Bronchial epithelial cell (primary cell): ENCODE measurements at regions not wholly inside any gene's neighbourhood (a gene's known extent, or its start where the extent isn't known, plus 50 kb on each side); places are given as distances from the start of the nearest gene placed in this dataset.
A peak's percentile ranks its signal among the peaks of the same experiment; 100 is the strongest.

Experiments used
- DNase-seq: peaks from one replicate; pipeline ENCODE4 v3.0.0-alpha.2; 2010; ENCODE audit warnings: low read depth
- FAIRE-seq: peaks from 2 replicates; lab custom pipeline; 2011; peaks lifted over from hg19 to GRCh38; lab: Jason Lieb, UNC
- H3K27me3 ChIP-seq: 2 replicates; pipeline ENCODE4 v1.5.1; 2011; ENCODE audit warnings: low read length; ENCODE audit not compliant: control insufficient read depth, insufficient read depth
- H3K36me3 ChIP-seq: 2 replicates; pipeline ENCODE4 v1.5.1; 2011; ENCODE audit warnings: low read length; ENCODE audit not compliant: control insufficient read depth, insufficient read depth
- H3K4me3 ChIP-seq: 2 replicates; pipeline ENCODE4 v1.5.1; 2011; ENCODE audit warnings: mild to moderate bottlenecking, low read depth, low read length, control low read depth
- TF ChIP-seq, protein P1 (sequence below): IDR thresholded peaks from 2 replicates; pipeline ENCODE4 v1.5.1; 2011; ENCODE audit warnings: mild to moderate bottlenecking, moderate library complexity, low read length, control low read depth, inconsistent platforms; ENCODE audit not compliant: insufficient read depth, severe bottlenecking

DNA sequence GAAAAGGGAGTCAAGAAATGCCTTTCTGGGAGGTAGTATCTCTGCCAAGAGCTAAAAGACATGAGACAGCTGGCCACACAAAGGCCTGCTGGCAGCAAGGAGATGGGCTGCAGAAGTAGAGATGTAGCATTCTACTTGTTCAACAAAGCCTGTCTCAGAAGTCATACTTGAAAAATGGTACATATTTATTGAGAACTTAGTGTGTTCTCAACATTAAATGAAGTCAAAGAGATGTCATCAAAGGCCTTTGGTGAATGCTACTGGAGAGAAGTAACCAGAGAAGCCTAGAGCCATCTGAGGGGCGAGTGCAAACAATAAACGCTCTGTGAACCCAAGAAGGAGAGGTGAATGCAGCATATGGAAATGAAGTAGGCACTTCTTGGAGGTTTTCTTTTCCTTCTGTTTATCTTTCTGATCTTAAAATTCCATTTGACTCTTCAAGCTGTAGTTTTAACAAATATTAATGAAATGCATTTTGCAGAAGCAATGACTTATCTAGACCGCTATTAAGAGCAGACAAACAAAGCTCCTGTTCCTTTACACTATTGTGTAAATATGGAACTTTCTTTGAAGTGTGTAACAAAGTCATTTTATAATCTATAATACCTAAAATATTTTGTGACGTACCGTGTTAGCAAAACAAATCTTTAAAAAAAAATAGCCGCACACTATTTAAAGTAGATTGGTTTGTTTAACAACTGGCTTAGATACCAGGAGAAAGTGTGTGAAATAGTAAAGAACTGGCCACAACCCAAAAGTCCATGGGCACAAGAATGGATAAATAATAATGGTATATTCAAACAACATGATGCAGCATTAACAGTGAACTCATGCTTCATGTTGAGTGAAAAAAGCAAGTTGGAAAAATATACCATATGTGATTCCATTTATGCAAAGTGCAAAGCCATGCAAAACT, 70.2 kb downstream of the ZNF608 start:
- FAIRE-seq (peak; percentile 13), DNase-seq (no peak)
- H3K36me3 ChIP-seq = no peaks in the 10 kb centered on the region
- TF ChIP-seq, protein P1, sequence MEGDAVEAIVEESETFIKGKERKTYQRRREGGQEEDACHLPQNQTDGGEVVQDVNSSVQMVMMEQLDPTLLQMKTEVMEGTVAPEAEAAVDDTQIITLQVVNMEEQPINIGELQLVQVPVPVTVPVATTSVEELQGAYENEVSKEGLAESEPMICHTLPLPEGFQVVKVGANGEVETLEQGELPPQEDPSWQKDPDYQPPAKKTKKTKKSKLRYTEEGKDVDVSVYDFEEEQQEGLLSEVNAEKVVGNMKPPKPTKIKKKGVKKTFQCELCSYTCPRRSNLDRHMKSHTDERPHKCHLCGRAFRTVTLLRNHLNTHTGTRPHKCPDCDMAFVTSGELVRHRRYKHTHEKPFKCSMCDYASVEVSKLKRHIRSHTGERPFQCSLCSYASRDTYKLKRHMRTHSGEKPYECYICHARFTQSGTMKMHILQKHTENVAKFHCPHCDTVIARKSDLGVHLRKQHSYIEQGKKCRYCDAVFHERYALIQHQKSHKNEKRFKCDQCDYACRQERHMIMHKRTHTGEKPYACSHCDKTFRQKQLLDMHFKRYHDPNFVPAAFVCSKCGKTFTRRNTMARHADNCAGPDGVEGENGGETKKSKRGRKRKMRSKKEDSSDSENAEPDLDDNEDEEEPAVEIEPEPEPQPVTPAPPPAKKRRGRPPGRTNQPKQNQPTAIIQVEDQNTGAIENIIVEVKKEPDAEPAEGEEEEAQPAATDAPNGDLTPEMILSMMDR = no peak
- H3K4me3 ChIP-seq = no peak overlapping the region
- H3K27me3 ChIP-seq = no peaks in the 10 kb centered on the region

DNA sequence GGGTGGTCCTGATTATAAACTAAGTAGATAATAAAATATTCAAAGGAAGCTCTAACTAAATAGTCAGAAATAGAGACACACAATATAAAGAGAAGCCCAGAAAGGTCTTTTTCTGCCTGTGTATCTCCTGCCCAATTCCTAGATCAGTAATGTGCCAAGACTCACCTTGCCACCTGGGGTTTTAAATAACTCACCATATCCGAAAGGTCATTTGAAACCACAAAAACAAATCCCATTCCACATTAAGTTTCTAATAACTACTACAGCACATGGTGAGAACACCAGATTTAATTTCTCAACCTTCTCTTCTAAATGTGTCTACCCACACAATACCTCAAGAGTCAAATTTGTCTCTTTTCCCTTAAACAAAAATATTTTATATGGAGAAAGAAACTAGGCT, 75.2 kb downstream of the ZNF608 start:
- H3K4me3 ChIP-seq = no peak overlapping the region
- no peaks in the 10 kb centered on the region for H3K36me3 ChIP-seq
- TF ChIP-seq, protein P1 = no peak
- FAIRE-seq (no peak), DNase-seq (no peak)
- no peaks in the 10 kb centered on the region for H3K27me3 ChIP-seq

DNA sequence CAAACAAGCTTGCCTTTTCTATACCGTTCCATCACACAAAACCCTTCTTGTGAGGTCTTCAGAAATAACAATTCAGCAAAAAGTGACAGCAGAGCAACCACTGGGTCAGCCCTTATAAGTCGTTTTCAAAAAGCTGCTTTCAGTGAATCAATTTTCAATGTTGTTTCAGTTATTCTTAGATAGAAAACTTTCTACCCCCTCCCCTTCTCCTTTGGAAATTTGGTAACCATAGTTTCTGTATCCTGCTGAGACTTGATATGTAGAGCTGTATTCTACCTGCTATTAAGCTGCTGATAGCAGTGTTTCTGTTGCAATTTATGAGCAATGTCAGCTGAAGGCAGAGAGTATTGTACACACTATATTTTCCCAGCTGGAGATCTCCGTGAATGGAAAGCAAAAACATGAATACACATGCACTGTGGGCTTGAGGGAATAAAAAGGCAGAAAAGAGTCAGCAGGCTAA, 75.7 kb downstream of the ZNF608 start:
- Histone ChIP-seq H3K27me3 (no peaks in the 10 kb centered on the region), H3K36me3 (no peaks in the 10 kb centered on the region), H3K4me3 (no peak overlapping the region)
- no peak for FAIRE-seq
- TF ChIP-seq, protein P1 = no peak
- peak; percentile 31 for DNase-seq

DNA sequence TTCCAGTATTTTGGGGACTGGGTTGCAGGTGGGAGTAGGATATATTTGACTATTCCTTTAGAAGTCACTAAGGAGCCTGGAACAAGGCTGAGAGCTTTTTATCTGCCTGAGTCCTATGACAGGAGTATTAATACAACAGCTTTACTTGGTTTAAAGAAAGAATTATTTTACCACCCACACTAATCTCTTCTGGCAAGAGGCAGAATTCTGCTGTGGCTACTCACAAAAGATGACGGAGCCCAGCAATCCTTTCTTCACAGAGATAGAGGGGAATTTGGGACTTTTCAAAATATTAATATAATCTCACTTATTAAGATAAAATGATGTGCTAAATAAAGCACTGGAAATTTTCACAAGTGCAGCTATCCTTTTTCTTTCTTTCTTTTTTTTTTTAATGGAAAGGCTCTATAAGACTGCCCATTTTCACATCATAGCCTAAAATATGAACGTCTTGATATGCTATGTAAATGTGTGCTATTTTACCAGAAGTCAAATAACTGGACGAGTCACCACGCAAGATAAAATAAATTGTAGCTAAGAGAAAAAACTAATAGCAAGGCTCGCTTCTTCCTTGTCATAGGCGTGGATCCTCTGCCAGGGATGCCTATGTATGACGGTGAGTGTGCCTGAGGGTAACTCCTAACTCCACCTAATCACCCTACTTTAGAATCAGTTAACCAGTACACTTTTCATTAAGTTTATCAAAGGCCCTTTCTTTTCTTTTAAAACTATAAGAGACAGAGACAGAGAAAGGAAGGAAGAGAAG, 76.3 kb downstream of the ZNF608 start:
- no peak overlapping the region for H3K4me3 ChIP-seq
- TF ChIP-seq, protein P1 = no peak
- DNase-seq (peak; percentile 55), FAIRE-seq (no peak)
- H3K27me3 ChIP-seq = no peaks in the 10 kb centered on the region
- H3K36me3 ChIP-seq = no peaks in the 10 kb centered on the region

DNA sequence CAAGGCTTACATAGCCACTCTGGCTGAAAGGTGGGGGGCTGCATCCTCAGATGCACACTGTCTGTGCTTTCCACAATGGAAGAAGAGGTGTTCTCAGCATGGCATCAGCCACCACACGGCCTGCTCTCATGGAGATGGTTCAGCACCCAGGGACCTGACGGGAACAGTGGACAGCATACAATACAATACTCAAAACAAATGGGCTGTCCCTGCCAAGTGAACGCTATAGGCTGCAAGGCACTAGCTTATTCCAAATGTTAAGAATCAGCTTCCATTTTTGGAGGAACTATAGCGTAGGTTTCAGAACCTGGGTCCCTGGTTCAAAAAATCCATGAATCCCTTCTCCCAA, 77.2 kb downstream of the ZNF608 start:
- no peaks in the 10 kb centered on the region for H3K36me3 ChIP-seq
- no peak for DNase-seq
- H3K27me3 ChIP-seq = no peaks in the 10 kb centered on the region
- TF ChIP-seq, protein P1 = no peak
- FAIRE-seq = no peak
- H3K4me3 ChIP-seq = no peak overlapping the region
